HG03521 (cell line): ENCODE measurements at regions not wholly inside any gene's neighbourhood (a gene's known extent, or its start where the extent isn't known, plus 50 kb on each side); places are given as distances from the start of the nearest gene placed in this dataset.

ENCODE experiments used
- ATAC-seq: cut with Tn5 transposase; IDR thresholded peaks from one replicate; pipeline ENCODE4 v1.9.1; 2021; ENCODE audit warnings: mild to moderate bottlenecking, moderate library complexity; ENCODE audit not compliant: unreplicated experiment

- no peak for ATAC-seq
Observed at GRCh38 chr1:170863621-170864020, 71.7 kb upstream of the MROH9 start.

- ATAC-seq: no peak
Observed at GRCh38 chr1:170864238-170864637, 71.1 kb upstream of the MROH9 start.

- no peak for ATAC-seq
Observed at GRCh38 chr1:170864876-170865538, 70.3 kb upstream of the MROH9 start.

GRCh38 chr1:170866646-170867045, 68.7 kb upstream of the MROH9 start:
- ATAC-seq: no peak

- no peak for ATAC-seq
Observed at GRCh38 chr1:170871868-170872267, 63.5 kb upstream of the MROH9 start.

- ATAC-seq: no peak
Observed at GRCh38 chr1:170872663-170873062, 62.7 kb upstream of the MROH9 start.

GRCh38 chr1:170874671-170875070, 60.7 kb upstream of the MROH9 start:
- no peak for ATAC-seq

- no peak for ATAC-seq
Observed at GRCh38 chr1:170881268-170882265, 53.8 kb upstream of the MROH9 start.
